Gastrocnemius medialis (tissue), 4 donors: ENCODE measurements at regions not wholly inside any gene's neighbourhood (a gene's known extent, or its start where the extent isn't known, plus 50 kb on each side); places are given as distances from the start of the nearest gene placed in this dataset.

ENCODE experiments used
- POLR2A ChIP-seq, 2 donors: fragments of 450-650 bp; IDR thresholded peaks; one replicate each; pipeline ENCODE4 v1.6.1; 2017; ENCODE audit warnings: antibody characterized with exemption in 2 of 2, mild to moderate bottlenecking in 2 of 2, moderate library complexity in 2 of 2
- TF ChIP-seq, protein P1 (sequence below), 5 experiments: fragments of 450-650 bp in 3 of 5; fragments of 200-600 bp in 2 of 5; sonication (generic) in 2 of 5; IDR thresholded peaks in 4 of 5; conservative IDR thresholded peaks in 1 of 5; 1 replicate in 4 of 5; 2 replicates in 1 of 5; pipeline ENCODE4 v1.5.1; 2016 to 2019; ENCODE audit warnings: antibody characterized with exemption in 5 of 5, mild to moderate bottlenecking in 3 of 5, moderate library complexity in 3 of 5

GRCh38 chr9:134976403-134976802 is 58.7 kb upstream of the FCN1 start:
- TF ChIP-seq, protein P1, sequence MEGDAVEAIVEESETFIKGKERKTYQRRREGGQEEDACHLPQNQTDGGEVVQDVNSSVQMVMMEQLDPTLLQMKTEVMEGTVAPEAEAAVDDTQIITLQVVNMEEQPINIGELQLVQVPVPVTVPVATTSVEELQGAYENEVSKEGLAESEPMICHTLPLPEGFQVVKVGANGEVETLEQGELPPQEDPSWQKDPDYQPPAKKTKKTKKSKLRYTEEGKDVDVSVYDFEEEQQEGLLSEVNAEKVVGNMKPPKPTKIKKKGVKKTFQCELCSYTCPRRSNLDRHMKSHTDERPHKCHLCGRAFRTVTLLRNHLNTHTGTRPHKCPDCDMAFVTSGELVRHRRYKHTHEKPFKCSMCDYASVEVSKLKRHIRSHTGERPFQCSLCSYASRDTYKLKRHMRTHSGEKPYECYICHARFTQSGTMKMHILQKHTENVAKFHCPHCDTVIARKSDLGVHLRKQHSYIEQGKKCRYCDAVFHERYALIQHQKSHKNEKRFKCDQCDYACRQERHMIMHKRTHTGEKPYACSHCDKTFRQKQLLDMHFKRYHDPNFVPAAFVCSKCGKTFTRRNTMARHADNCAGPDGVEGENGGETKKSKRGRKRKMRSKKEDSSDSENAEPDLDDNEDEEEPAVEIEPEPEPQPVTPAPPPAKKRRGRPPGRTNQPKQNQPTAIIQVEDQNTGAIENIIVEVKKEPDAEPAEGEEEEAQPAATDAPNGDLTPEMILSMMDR (IDR thresholded peaks at IDR 0.05 in 4 of 5, conservative IDR thresholded peaks at IDR 0.05 in 1 of 5) = no peak
- TF ChIP-seq POLR2A (IDR thresholded peaks at IDR 0.05) = no peak
